Right lobe of liver (tissue), 4 donors: ENCODE measurements at regions not wholly inside any gene's neighbourhood (a gene's known extent, or its start where the extent isn't known, plus 50 kb on each side); places are given as distances from the start of the nearest gene placed in this dataset.
"Not testable (repeated sequence)": the region's sequence is repeated elsewhere in the genome, so short reads cannot be mapped to it uniquely, and the experiment has no call there.

Source experiments
- CTCF ChIP-seq, 4 donors: fragments of 200-600 bp in 3 of 4; fragments of 450-650 bp in 1 of 4; IDR thresholded peaks; one replicate each; pipeline versions ENCODE4 v1.5.1 to v1.8.0; 2016 to 2022; ENCODE audit warnings: antibody characterized with exemption in 4 of 4, mild to moderate bottlenecking in 2 of 4
- POLR2A ChIP-seq: fragments of 450-650 bp; IDR thresholded peaks from one replicate; pipeline ENCODE4 v1.6.1; 2017; ENCODE audit warnings: antibody characterized with exemption, mild to moderate bottlenecking
- donor health status: DM: no; HTN: no; CAD: no.
- donor health status: DM: no; HTN: no; CAD: no.
- donor health status: DM: no; HTN: yes; CAD: no.

- not testable (repeated sequence) for TF ChIP-seq POLR2A; CTCF (IDR thresholded peaks at IDR 0.05)
Observed at GRCh38 chr17:62137734-62138624, 72.9 kb upstream of the MED13 start.
